BLaER1 treated with 17β-estradiol and CSF1 and Interleukin-3, amounts not matched to agents 10 nM and 100 nM (cell line): ENCODE measurements at regions not wholly inside any gene's neighbourhood (a gene's known extent, or its start where the extent isn't known, plus 50 kb on each side); places are given as distances from the start of the nearest gene placed in this dataset.
A peak's percentile ranks its signal among the peaks of the same experiment; 100 is the strongest.

Experiments used
- H3K27ac ChIP-seq, 11 experiments: shearing (Covaris generic); formaldehyde crosslinking; 2 replicates each; pipeline ENCODE4 v1.8.1; 2022
- H3K27me3 ChIP-seq, 11 experiments: shearing (Covaris generic); formaldehyde crosslinking; 2 replicates each; pipeline ENCODE4 v1.8.1; 2022
- H3K36me3 ChIP-seq, 11 experiments: shearing (Covaris generic); formaldehyde crosslinking; 2 replicates each; pipeline ENCODE4 v1.8.1; 2022
- H3K4me1 ChIP-seq, 10 experiments: shearing (Covaris generic); formaldehyde crosslinking; 2 replicates each; pipeline ENCODE4 v1.8.1; 2022
- H3K4me2 ChIP-seq, 11 experiments: shearing (Covaris generic); formaldehyde crosslinking; 2 replicates each; pipeline ENCODE4 v1.8.1; 2022
- H3K4me3 ChIP-seq, 10 experiments: shearing (Covaris generic); formaldehyde crosslinking; 2 replicates each; pipeline ENCODE4 v1.8.1; 2022
- H3K9ac ChIP-seq, 11 experiments: shearing (Covaris generic); formaldehyde crosslinking; 2 replicates each; pipeline ENCODE4 v1.8.1; 2022
- H3K9me3 ChIP-seq, 11 experiments: shearing (Covaris generic); formaldehyde crosslinking; replicated peaks in 1 of 11; 2 replicates each; pipeline ENCODE4 v1.8.1; 2022
- H4K20me1 ChIP-seq, 11 experiments: shearing (Covaris generic); formaldehyde crosslinking; 2 replicates each; pipeline ENCODE4 v1.8.1; 2022
- Cebpa-rat ChIP-seq, 11 experiments: shearing (Covaris generic); IDR thresholded peaks; 2 replicates each; pipeline ENCODE4 v1.8.1; 2022

- no peak overlapping the region for H3K9ac ChIP-seq
- no peak overlapping the region for H3K4me3 ChIP-seq
- no peaks in the 10 kb centered on the region for H3K27me3 ChIP-seq
- peak overlapping the region in 6 of 11 experiments; percentile 8 to 56 (median 36); a peak in 4 of 22 replicates for H3K27ac ChIP-seq
- peak overlapping the region; percentile 28 to 60 (median 43); a peak in 20 of 22 replicates for H3K4me2 ChIP-seq
- H3K36me3 ChIP-seq: no peaks in the 10 kb centered on the region
- H3K9me3 ChIP-seq: peaks cover 5 to 17% (median 8%) of the 10 kb centered on the region in 11 experiments; a peak in 13 of 22 replicates
- H3K4me1 ChIP-seq: peaks cover 9 to 23% (median 15%) of the 10 kb centered on the region in 10 experiments; a peak in 19 of 20 replicates
- H4K20me1 ChIP-seq: no peaks in the 10 kb centered on the region
- TF ChIP-seq Cebpa-rat (IDR thresholded peaks at IDR 0.05): no peak
Measured at GRCh38 chr18:41323044-41323443, 632.0 kb upstream of the PIK3C3 start.

- Histone ChIP-seq H3K4me1 (peaks cover 9 to 23% (median 15%) of the 10 kb centered on the region in 10 experiments; a peak in 19 of 20 replicates), H4K20me1 (no peaks in the 10 kb centered on the region), H3K9me3 (peaks cover 0 to 15% (median 9%) of the 10 kb centered on the region in 11 experiments; a peak in 15 of 22 replicates), H3K27me3 (no peaks in the 10 kb centered on the region), H3K4me3 (no peak overlapping the region), H3K4me2 (no peak overlapping the region), H3K9ac (no peak overlapping the region), H3K36me3 (no peaks in the 10 kb centered on the region), H3K27ac (no peak overlapping the region)
- no peak for TF ChIP-seq Cebpa-rat (IDR thresholded peaks at IDR 0.05)
Measured at GRCh38 chr18:41320100-41320499, 634.9 kb upstream of the PIK3C3 start.

- no peak overlapping the region for H3K4me2 ChIP-seq
- H3K27me3 ChIP-seq: no peaks in the 10 kb centered on the region
- peaks cover 0 to 10% (median 0%) of the 10 kb centered on the region in 10 experiments; a peak in 1 of 20 replicates for H3K4me1 ChIP-seq
- no peaks in the 10 kb centered on the region for H3K36me3 ChIP-seq
- H3K9me3 ChIP-seq: peaks cover 0 to 15% (median 9%) of the 10 kb centered on the region in 11 experiments; a peak in 15 of 22 replicates
- no peaks in the 10 kb centered on the region for H4K20me1 ChIP-seq
- H3K27ac ChIP-seq: no peak overlapping the region
- H3K4me3 ChIP-seq: no peak overlapping the region
- TF ChIP-seq Cebpa-rat (IDR thresholded peaks at IDR 0.05): no peak
- H3K9ac ChIP-seq: no peak overlapping the region
Measured at GRCh38 chr18:41315134-41315533, 639.9 kb upstream of the PIK3C3 start.

GRCh38 chr18:41311571-41312547 lies 643.2 kb upstream of the PIK3C3 start:
- H3K27ac ChIP-seq: no peak overlapping the region

GRCh38 chr18:41297740-41298139 lies 657.3 kb upstream of the PIK3C3 start:
- Histone ChIP-seq H3K36me3 (no peaks in the 10 kb centered on the region), H3K4me2 (no peak overlapping the region), H3K9me3 (peaks cover 0 to 3% (median 0%) of the 10 kb centered on the region in 11 experiments; a peak in 1 of 22 replicates), H3K4me3 (no peak overlapping the region), H3K4me1 (no peaks in the 10 kb centered on the region), H4K20me1 (no peaks in the 10 kb centered on the region), H3K27ac (no peak overlapping the region), H3K9ac (no peak overlapping the region), H3K27me3 (no peaks in the 10 kb centered on the region)
- no peak for TF ChIP-seq Cebpa-rat (IDR thresholded peaks at IDR 0.05)

More at GRCh38 chr18:41311571-41312547, 643.2 kb upstream of the PIK3C3 start:
- Histone ChIP-seq H3K27me3 (no peaks in the 10 kb centered on the region), H4K20me1 (no peaks in the 10 kb centered on the region), H3K36me3 (no peaks in the 10 kb centered on the region), H3K9me3 (peaks cover 0 to 8% (median 5%) of the 10 kb centered on the region in 11 experiments; a peak in 15 of 22 replicates), H3K4me3 (no peak overlapping the region), H3K9ac (no peak overlapping the region), H3K4me2 (peak overlapping the region in 2 of 11 experiments; percentile 21 to 25; a peak in 1 of 22 replicates), H3K4me1 (peaks cover 0 to 10% (median 0%) of the 10 kb centered on the region in 10 experiments; a peak in 1 of 20 replicates)
- no peak for TF ChIP-seq Cebpa-rat (IDR thresholded peaks at IDR 0.05)

- H3K27me3 ChIP-seq: no peaks in the 10 kb centered on the region
- TF ChIP-seq Cebpa-rat (IDR thresholded peaks at IDR 0.05): no peak
- no peaks in the 10 kb centered on the region for H4K20me1 ChIP-seq
- no peak overlapping the region for H3K4me2 ChIP-seq
- H3K36me3 ChIP-seq: no peaks in the 10 kb centered on the region
- H3K4me1 ChIP-seq: no peaks in the 10 kb centered on the region
- H3K4me3 ChIP-seq: no peak overlapping the region
- no peak overlapping the region for H3K27ac ChIP-seq
- H3K9ac ChIP-seq: no peak overlapping the region
- H3K9me3 ChIP-seq: no peaks in the 10 kb centered on the region
Measured at GRCh38 chr18:41269294-41269693, 685.7 kb upstream of the PIK3C3 start.

GRCh38 chr18:41268271-41268670 lies 686.8 kb upstream of the PIK3C3 start:
- no peaks in the 10 kb centered on the region for H3K4me1 ChIP-seq
- no peaks in the 10 kb centered on the region for H3K27me3 ChIP-seq
- TF ChIP-seq Cebpa-rat (IDR thresholded peaks at IDR 0.05): no peak
- H3K36me3 ChIP-seq: no peaks in the 10 kb centered on the region
- no peak overlapping the region for H3K4me2 ChIP-seq
- no peak overlapping the region for H3K9ac ChIP-seq
- H3K9me3 ChIP-seq: no peaks in the 10 kb centered on the region
- H4K20me1 ChIP-seq: no peaks in the 10 kb centered on the region
- H3K4me3 ChIP-seq: no peak overlapping the region
- no peak overlapping the region for H3K27ac ChIP-seq

- Histone ChIP-seq H3K27ac (no peak overlapping the region), H3K36me3 (no peaks in the 10 kb centered on the region), H3K4me2 (no peak overlapping the region), H4K20me1 (no peaks in the 10 kb centered on the region), H3K9ac (no peak overlapping the region), H3K9me3 (no peaks in the 10 kb centered on the region), H3K27me3 (no peaks in the 10 kb centered on the region), H3K4me1 (peaks cover 0 to 11% (median 7%) of the 10 kb centered on the region in 10 experiments; a peak in 9 of 20 replicates), H3K4me3 (no peak overlapping the region)
- TF ChIP-seq Cebpa-rat (IDR thresholded peaks at IDR 0.05): no peak
Measured at GRCh38 chr18:41266616-41267015, 688.4 kb upstream of the PIK3C3 start.

GRCh38 chr18:41266204-41266603 lies 688.8 kb upstream of the PIK3C3 start:
- H3K27ac ChIP-seq: no peak overlapping the region
- H3K4me1 ChIP-seq: peaks cover 0 to 11% (median 7%) of the 10 kb centered on the region in 10 experiments; a peak in 9 of 20 replicates
- no peaks in the 10 kb centered on the region for H4K20me1 ChIP-seq
- H3K9ac ChIP-seq: no peak overlapping the region
- no peaks in the 10 kb centered on the region for H3K27me3 ChIP-seq
- TF ChIP-seq Cebpa-rat (IDR thresholded peaks at IDR 0.05): no peak
- H3K4me3 ChIP-seq: no peak overlapping the region
- no peaks in the 10 kb centered on the region for H3K9me3 ChIP-seq
- H3K36me3 ChIP-seq: no peaks in the 10 kb centered on the region
- no peak overlapping the region for H3K4me2 ChIP-seq
